Subcutaneous abdominal adipose tissue (tissue), 5 donors: ENCODE measurements at regions not wholly inside any gene's neighbourhood (a gene's known extent, or its start where the extent isn't known, plus 50 kb on each side); places are given as distances from the start of the nearest gene placed in this dataset.

Experiments used
- H3K27ac ChIP-seq: one replicate; pipeline ENCODE4 v1.7.0; 2013; ENCODE audit warnings: low read depth, mild to moderate bottlenecking, inconsistent platforms, low read length, moderate library complexity
- H3K27me3 ChIP-seq, 5 donors: one replicate each; pipeline ENCODE4 v1.7.0; 2013; ENCODE audit warnings: low read length in 5 of 5, inconsistent platforms in 1 of 5; ENCODE audit not compliant: control insufficient read depth in 5 of 5, insufficient read depth in 4 of 5
- H3K36me3 ChIP-seq, 5 donors: one replicate each; pipeline ENCODE4 v1.7.0; 2013; ENCODE audit warnings: low read length in 5 of 5; ENCODE audit not compliant: control insufficient read depth in 5 of 5, insufficient read depth in 5 of 5
- H3K4me1 ChIP-seq, 5 donors: one replicate each; pipeline ENCODE4 v1.7.0; 2013; ENCODE audit warnings: low read length in 5 of 5, mild to moderate bottlenecking in 3 of 5, moderate library complexity in 1 of 5; ENCODE audit not compliant: control insufficient read depth in 5 of 5, insufficient read depth in 5 of 5
- H3K4me3 ChIP-seq, 5 donors: one replicate each; pipeline ENCODE4 v1.7.0; 2013; ENCODE audit warnings: low read length in 5 of 5, low read depth in 1 of 5
- H3K9ac ChIP-seq, 5 donors: one replicate each; pipeline ENCODE4 v1.7.0; 2013; ENCODE audit warnings: low read length in 5 of 5, mild to moderate bottlenecking in 4 of 5, moderate library complexity in 3 of 5
- H3K9me3 ChIP-seq, 5 donors: one replicate each; pipeline ENCODE4 v1.7.0; 2013; ENCODE audit warnings: low read length in 5 of 5; ENCODE audit not compliant: control insufficient read depth in 5 of 5
- donor health status: healthy.
- donor health status: healthy.
- donor health status: healthy.
- donor health status: healthy.
- donor health status: healthy.

DNA sequence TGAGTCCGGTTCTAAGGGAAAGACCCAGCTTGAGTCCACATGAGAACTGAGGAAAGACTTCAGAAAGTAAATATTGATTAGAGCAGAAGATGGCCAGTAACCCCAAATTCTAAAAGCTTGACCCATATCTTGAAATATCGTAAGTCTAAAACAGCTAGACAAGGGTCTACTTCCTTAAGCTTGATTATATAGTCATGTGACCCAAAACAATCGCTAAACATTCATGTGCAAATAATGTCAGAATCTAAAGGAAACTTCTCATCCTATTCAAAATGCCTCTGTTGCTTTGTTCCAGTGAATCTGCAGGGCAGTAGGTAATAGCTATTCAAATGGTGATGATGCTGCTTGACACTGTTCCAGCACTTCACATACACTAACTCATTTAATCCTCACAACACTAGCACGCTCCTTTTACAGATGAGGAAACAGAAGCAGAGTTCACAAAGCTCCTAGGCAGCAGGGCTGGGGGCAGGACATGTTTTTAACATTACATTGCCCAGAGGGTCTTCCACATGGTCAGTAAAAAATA, 52.6 kb downstream of the TCF20 start:
- H3K9ac ChIP-seq, result no peak overlapping the region
- H3K4me1 ChIP-seq, result peaks cover 0 to 16% (median 10%) of the 10 kb centered on the region in 5 donors
- no peak overlapping the region for H3K27ac ChIP-seq
- no peaks in the 10 kb centered on the region for H3K9me3 ChIP-seq
- H3K36me3 ChIP-seq, result peaks cover 0 to 24% (median 22%) of the 10 kb centered on the region in 5 donors
- no peak overlapping the region for H3K4me3 ChIP-seq
- H3K27me3 ChIP-seq, result no peaks in the 10 kb centered on the region

DNA sequence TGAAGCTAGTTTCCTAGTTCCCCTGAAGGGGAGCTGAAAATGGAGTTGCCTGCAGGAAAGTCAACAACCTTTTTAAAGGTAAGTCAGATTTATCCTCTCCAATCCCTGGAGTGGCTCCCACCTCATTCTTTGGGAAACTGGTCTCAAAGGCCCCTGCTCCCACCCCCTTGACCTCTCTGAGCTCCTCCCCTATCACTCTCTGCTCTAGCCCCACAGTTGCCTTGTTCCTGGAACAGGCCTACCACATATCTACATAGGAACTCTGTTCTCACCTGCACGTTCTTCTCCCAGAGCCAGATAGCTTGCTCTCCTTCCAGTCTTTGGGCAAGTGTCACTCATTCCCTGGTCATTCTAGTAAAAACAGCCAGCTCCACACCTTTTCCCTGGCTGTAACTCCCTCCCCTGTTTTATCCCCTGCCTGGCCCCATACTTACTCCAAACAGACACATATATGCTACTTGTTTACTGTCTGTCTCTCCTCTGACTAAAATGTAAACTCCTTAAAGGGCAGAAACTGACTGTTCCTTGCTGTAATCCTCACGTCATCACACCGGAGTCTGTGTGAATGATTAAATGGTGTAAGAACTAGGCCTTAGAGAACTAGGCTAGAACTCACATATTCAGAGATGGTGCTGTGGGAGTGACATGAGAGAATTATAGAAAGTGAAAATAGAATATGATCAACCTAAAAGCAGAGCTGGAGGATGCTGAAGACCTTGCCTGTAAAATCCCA, 53.3 kb downstream of the TCF20 start:
- no peak overlapping the region for H3K27ac ChIP-seq

GRCh38 chr22:42214633-42215415, 55.6 kb downstream of the TCF20 start:
- H3K36me3 ChIP-seq, result peaks cover 0 to 54% (median 49%) of the 10 kb centered on the region in 5 donors
- no peak overlapping the region for H3K4me3 ChIP-seq
- no peaks in the 10 kb centered on the region for H3K9me3 ChIP-seq
- H3K4me1 ChIP-seq, result peaks cover 0 to 8% (median 7%) of the 10 kb centered on the region in 5 donors
- H3K27ac ChIP-seq, result no peak overlapping the region
- H3K27me3 ChIP-seq, result no peaks in the 10 kb centered on the region
- no peak overlapping the region for H3K9ac ChIP-seq

More for the DNA sequence above, 53.3 kb downstream of the TCF20 start:
- H3K36me3 ChIP-seq, result peaks cover 0 to 30% (median 26%) of the 10 kb centered on the region in 5 donors
- no peaks in the 10 kb centered on the region for H3K27me3 ChIP-seq
- no peak overlapping the region for H3K4me3 ChIP-seq
- no peak overlapping the region for H3K9ac ChIP-seq
- H3K9me3 ChIP-seq, result no peaks in the 10 kb centered on the region
- peaks cover 0 to 16% (median 10%) of the 10 kb centered on the region in 5 donors for H3K4me1 ChIP-seq

DNA sequence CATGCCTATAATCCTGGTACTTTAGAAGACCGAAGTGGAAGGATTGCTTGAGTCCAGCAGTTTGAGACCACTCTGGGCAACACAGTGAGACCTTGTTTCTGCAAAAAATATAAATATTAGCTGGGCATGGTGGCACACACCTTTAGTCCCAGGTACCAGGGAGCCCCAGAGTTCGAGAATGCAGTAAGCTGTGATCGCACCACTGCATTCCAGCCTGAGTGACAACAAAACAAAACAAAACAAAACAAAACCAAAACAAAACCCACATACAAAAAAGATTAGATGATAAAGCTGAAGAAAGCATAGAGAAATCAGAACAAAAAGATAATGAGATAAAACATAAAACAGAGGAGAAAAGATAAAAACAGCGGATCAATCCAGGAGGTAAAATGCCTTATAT, 62.1 kb downstream of the TCF20 start:
- H3K9ac ChIP-seq, result no peak overlapping the region
- no peak overlapping the region for H3K27ac ChIP-seq

GRCh38 chr22:42207918-42208317, 62.5 kb downstream of the TCF20 start:
- no peak overlapping the region for H3K4me3 ChIP-seq
- no peak overlapping the region for H3K9ac ChIP-seq
- no peaks in the 10 kb centered on the region for H3K9me3 ChIP-seq
- H3K27ac ChIP-seq, result no peak overlapping the region
- peaks cover 3 to 37% (median 32%) of the 10 kb centered on the region in 5 donors for H3K36me3 ChIP-seq
- peaks cover 0 to 13% (median 9%) of the 10 kb centered on the region in 5 donors for H3K4me1 ChIP-seq
- no peaks in the 10 kb centered on the region for H3K27me3 ChIP-seq

More for the DNA sequence above, 62.1 kb downstream of the TCF20 start:
- peaks cover 3 to 41% (median 35%) of the 10 kb centered on the region in 5 donors for H3K36me3 ChIP-seq
- peaks cover 0 to 13% (median 9%) of the 10 kb centered on the region in 5 donors for H3K4me1 ChIP-seq
- no peaks in the 10 kb centered on the region for H3K9me3 ChIP-seq
- H3K27me3 ChIP-seq, result no peaks in the 10 kb centered on the region
- H3K4me3 ChIP-seq, result no peak overlapping the region

DNA sequence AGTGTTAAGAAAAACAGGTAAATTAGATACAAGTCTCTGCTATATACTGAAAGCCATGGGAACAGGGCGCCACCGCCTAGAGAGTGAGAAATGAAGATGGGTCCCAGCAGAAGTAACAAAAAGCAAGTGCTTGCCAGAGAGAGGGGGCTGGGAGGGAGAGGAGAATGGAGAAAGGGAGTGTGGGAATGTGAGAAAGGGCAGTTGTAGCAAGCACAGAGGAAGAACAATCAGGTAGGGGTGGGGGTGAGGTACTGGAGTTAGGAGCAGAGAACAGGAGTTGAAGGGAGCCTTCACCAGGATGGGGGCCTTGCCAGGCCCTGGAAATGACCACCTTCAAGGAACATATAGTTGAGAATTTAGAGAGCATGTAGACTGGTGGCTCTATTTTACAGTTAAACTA, 66.8 kb downstream of the TCF20 start:
- Histone ChIP-seq H3K27ac (no peak overlapping the region), H3K9me3 (no peaks in the 10 kb centered on the region), H3K9ac (no peak overlapping the region)

DNA sequence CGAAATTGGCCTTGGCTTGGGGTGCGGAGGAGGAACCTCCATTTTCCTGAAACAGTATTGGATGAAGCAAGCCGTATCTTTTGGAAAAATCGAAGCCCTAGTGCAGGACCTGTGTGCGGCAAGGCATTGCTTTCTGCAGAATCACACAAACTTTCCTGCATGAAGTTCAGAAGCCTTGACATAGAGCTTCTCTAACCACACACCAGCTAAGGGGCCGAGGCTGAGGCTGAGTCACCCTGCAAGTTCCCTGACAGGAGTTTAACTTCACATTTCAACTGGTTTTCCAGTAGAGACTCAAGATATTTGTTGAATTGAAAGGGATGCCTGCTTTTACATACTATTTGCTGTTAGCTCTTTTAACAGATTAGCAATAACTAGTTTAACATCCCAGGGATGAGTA, 67.8 kb downstream of the TCF20 start:
- no peaks in the 10 kb centered on the region for H3K27me3 ChIP-seq
- no peak overlapping the region for H3K4me3 ChIP-seq
- peaks cover 0 to 2% (median 0%) of the 10 kb centered on the region in 5 donors for H3K36me3 ChIP-seq
- peaks cover 0 to 10% (median 9%) of the 10 kb centered on the region in 5 donors for H3K4me1 ChIP-seq
- H3K27ac ChIP-seq, result no peak overlapping the region
- H3K9ac ChIP-seq, result no peak overlapping the region
- H3K9me3 ChIP-seq, result no peaks in the 10 kb centered on the region

More for the DNA sequence above, 66.8 kb downstream of the TCF20 start:
- H3K4me3 ChIP-seq, result no peak overlapping the region
- peaks cover 0 to 13% (median 9%) of the 10 kb centered on the region in 5 donors for H3K4me1 ChIP-seq
- peaks cover 0 to 2% (median 0%) of the 10 kb centered on the region in 5 donors for H3K36me3 ChIP-seq
- H3K27me3 ChIP-seq, result no peaks in the 10 kb centered on the region

DNA sequence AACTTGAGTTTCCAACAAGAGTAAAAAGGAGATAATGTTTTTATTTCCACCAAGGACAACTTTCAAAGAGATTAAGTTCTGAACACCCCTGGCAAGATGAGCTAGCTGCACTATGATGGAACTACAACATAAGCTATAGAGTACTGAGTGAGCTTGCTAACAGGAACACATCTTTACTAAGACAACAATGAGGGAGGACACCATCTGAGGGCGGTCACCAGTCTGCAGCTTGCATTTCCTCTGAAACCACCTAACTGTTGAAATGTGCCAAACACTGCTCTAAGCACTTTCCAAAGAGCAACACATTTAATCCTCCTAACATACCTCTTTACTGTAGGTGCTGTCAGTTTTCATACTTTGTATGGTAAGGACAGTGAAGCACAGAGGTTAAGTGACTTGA, 68.4 kb downstream of the TCF20 start:
- Histone ChIP-seq H3K4me1 (peaks cover 0 to 4% (median 3%) of the 10 kb centered on the region in 5 donors), H3K4me3 (no peak overlapping the region), H3K27me3 (no peaks in the 10 kb centered on the region), H3K9ac (no peak overlapping the region), H3K9me3 (no peaks in the 10 kb centered on the region), H3K27ac (no peak overlapping the region), H3K36me3 (peaks cover 0 to 2% (median 0%) of the 10 kb centered on the region in 5 donors)

DNA sequence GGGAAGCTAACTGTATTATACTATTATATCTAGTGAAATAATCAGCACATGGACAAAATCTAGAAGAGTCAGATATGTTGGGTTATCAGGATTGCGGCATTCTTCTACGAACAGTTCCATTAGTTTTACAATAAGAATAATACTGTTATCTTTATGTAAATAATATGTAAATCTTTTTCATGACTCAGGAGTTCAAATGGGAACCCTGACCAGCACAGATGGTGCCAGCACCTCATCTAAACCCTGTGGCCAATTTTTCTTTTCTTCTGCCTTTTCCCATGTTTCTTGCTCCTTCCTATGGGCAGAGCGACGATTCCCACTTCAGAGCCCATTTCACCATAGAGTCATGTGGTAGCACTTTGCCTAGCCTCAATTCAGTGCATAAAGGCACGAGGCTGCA, 68.4 kb upstream of the CYP2D6 start:
- Histone ChIP-seq H3K9me3 (no peaks in the 10 kb centered on the region), H3K27ac (no peak overlapping the region), H3K4me3 (no peak overlapping the region), H3K36me3 (peaks cover 0 to 2% (median 0%) of the 10 kb centered on the region in 5 donors), H3K9ac (no peak overlapping the region), H3K27me3 (no peaks in the 10 kb centered on the region), H3K4me1 (no peaks in the 10 kb centered on the region)

DNA sequence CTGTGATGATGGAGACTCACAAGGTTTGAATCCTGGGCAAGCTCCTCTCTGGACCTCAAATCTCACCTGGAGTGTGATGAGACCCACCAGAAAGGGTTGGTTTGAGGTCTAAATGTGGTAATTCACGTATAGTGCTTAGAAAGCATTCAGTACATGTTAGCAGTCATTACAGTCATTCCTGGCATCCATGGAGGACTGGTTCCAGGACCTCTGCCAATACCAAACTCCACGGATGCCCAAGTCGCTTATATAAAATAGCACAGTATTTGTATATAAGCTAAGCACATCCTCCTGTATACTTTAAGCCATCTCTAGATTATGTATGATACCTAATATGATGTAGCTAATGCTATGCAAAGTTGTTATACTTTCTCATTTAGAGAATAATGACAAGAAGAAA, 67.6 kb upstream of the CYP2D6 start:
- Histone ChIP-seq H3K9me3 (no peaks in the 10 kb centered on the region), H3K4me1 (no peaks in the 10 kb centered on the region), H3K27me3 (no peaks in the 10 kb centered on the region), H3K4me3 (no peak overlapping the region), H3K36me3 (peaks cover 0 to 2% (median 0%) of the 10 kb centered on the region in 5 donors), H3K27ac (no peak overlapping the region), H3K9ac (no peak overlapping the region)
